Coronary artery (tissue), 2 donors: ENCODE measurements at regions not wholly inside any gene's neighbourhood (a gene's known extent, or its start where the extent isn't known, plus 50 kb on each side); places are given as distances from the start of the nearest gene placed in this dataset.

Experiments
- DNase-seq: peaks from one replicate; pipeline ENCODE4 v3.0.0-alpha.2; 2017; ENCODE audit warnings: low spot score
- H3K27ac ChIP-seq, 2 donors: fragments of 200-600 bp; sonication (generic); one replicate each; pipeline ENCODE4 v1.5.1; 2016 to 2019
- H3K4me3 ChIP-seq: fragments of 200-600 bp; sonication (generic); 2 replicates; pipeline ENCODE4 v1.5.1; 2016; ENCODE audit warnings: mild to moderate bottlenecking, moderate library complexity
- CTCF ChIP-seq: fragments of 200-600 bp; sonication (generic); IDR thresholded peaks from one replicate; pipeline ENCODE4 v1.5.1; 2019; ENCODE audit warnings: antibody characterized with exemption

GRCh38 chr12:67524861-67525616 lies 123.5 kb upstream of the DYRK2 start:
- no peak for DNase-seq
- H3K27ac ChIP-seq = no peak overlapping the region
- TF ChIP-seq CTCF = no peak
- no peak overlapping the region for H3K4me3 ChIP-seq

DNA sequence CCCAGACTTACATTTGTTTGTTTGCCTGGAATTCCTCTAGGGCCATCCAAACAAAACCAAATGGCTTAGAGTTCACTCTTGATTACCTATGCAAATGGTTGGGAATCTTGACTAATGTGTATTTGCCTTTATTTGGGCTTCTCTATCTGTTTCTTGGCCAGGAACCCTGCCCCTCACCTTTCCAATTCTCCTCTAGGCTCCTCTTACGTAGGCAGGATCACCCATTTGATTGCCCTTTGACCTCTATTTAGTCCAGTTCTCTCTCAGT lies 123.0 kb upstream of the DYRK2 start:
- no peak for DNase-seq
- no peak overlapping the region for H3K4me3 ChIP-seq
- no peak overlapping the region for H3K27ac ChIP-seq
- no peak for TF ChIP-seq CTCF

GRCh38 chr12:67526129-67526528 lies 122.4 kb upstream of the DYRK2 start:
- H3K4me3 ChIP-seq = no peak overlapping the region
- no peak for DNase-seq
- TF ChIP-seq CTCF = no peak
- no peak overlapping the region for H3K27ac ChIP-seq

DNA sequence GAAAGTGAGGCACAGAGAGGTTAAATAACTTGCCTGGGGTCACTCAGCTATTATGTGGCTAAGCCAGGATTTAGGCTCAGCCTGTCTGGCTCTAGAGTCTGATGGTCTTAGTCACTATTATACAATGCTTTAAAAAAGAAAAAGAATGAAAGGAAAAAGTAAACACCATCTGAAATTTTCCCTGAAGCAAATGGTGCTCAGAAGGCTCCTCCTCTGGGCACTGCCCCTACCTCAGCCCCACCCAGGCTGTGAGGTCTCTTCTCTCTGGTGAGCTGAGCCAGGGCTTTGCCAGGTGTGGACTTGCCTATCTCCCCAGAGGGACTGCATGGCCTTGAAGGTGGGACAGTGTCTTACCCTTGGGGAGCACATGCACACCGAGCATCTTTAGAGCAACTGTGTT lies 117.5 kb upstream of the DYRK2 start:
- TF ChIP-seq CTCF = no peak
- no peak overlapping the region for H3K27ac ChIP-seq
- DNase-seq = no peak
- no peak overlapping the region for H3K4me3 ChIP-seq

- H3K27ac ChIP-seq = no peak overlapping the region
- no peak for DNase-seq
- no peak for TF ChIP-seq CTCF
- no peak overlapping the region for H3K4me3 ChIP-seq
Measured at GRCh38 chr12:67531501-67531900, 117.0 kb upstream of the DYRK2 start.

DNA sequence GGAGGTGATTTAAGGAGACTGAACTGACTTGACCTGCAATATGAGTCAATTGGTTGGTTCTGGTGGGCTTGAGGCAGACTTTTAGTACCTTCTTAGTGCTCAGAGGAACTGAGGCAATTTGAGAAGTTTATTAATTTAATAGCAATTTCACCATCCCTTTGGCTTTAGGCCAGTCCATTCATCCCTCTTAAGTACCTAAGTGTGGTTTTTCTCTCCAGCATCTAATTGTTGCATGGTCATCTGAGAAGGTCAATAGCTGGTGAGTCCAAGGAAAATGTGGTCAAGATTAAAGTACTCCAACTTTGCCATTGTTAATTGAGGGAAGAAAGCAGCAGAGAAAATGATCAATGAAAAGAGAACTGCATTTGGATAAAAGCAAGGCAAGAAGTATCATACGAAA lies 115.4 kb upstream of the DYRK2 start:
- no peak overlapping the region for H3K4me3 ChIP-seq
- no peak for DNase-seq
- no peak for TF ChIP-seq CTCF
- H3K27ac ChIP-seq = no peak overlapping the region

DNA sequence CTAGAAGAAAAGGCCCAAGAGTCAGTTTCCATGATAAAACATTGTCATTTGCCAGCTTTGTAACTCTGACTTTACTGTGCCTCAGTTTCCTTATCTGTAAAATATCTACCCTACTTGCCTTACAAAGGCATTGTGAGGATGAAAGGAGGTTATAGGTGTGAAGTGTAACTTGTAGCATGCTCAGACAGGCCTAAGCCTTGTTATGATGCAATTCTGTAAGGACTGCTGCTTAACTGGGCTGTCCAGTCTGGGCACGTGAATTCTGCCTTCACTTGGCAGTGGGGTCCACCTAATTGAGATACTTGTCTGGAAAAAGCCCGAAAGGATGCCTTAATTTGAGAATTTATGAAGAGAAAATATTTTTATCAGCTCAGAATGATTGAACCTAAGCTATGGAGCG lies 114.5 kb upstream of the DYRK2 start:
- DNase-seq = no peak
- Histone ChIP-seq H3K4me3 (no peak overlapping the region), H3K27ac (no peak overlapping the region)
- no peak for TF ChIP-seq CTCF
